Lower lobe of right lung (tissue), 2 donors: ENCODE measurements at regions not wholly inside any gene's neighbourhood (a gene's known extent, or its start where the extent isn't known, plus 50 kb on each side); places are given as distances from the start of the nearest gene placed in this dataset.

Experiments used
- ATAC-seq, 2 donors: fragments of 200-7000 bp; cut with Tn5 transposase; one replicate each; pipeline ENCODE4 v1.9.1; 2020 to 2022; ENCODE audit warnings: mild to moderate bottlenecking in 2 of 2, moderate library complexity in 2 of 2
- DNase-seq: peaks from one replicate; pipeline ENCODE4 v3.0.0-alpha.2; 2020
- H3K27ac ChIP-seq: fragments of 200-600 bp; one replicate; pipeline ENCODE4 v1.8.0; 2022
- H3K27me3 ChIP-seq: fragments of 200-600 bp; one replicate; pipeline ENCODE4 v1.8.0; 2022; ENCODE audit warnings: low read depth
- H3K36me3 ChIP-seq: fragments of 200-600 bp; one replicate; pipeline ENCODE4 v1.8.0; 2022; ENCODE audit warnings: mild to moderate bottlenecking
- H3K4me1 ChIP-seq: fragments of 200-600 bp; one replicate; pipeline ENCODE4 v1.8.0; 2022
- H3K4me3 ChIP-seq: fragments of 200-600 bp; one replicate; pipeline ENCODE4 v1.8.0; 2022; ENCODE audit warnings: mild to moderate bottlenecking
- H3K9me3 ChIP-seq: fragments of 200-600 bp; one replicate; pipeline ENCODE4 v1.8.0; 2022
- intact Hi-C: fragments of 100-400 bp; cut with DNase I; formaldehyde crosslinking; loops from one replicate; pipeline ENCODE4 v1.11.0; 2022
- TF ChIP-seq, protein P1 (sequence below): fragments of 200-600 bp; IDR thresholded peaks from one replicate; pipeline ENCODE4 v1.8.0; 2022; ENCODE audit warnings: antibody characterized with exemption, mild to moderate bottlenecking
- donor health status: DM: no; HTN: yes; CAD: no; lungs with severe emphysema.

DNA sequence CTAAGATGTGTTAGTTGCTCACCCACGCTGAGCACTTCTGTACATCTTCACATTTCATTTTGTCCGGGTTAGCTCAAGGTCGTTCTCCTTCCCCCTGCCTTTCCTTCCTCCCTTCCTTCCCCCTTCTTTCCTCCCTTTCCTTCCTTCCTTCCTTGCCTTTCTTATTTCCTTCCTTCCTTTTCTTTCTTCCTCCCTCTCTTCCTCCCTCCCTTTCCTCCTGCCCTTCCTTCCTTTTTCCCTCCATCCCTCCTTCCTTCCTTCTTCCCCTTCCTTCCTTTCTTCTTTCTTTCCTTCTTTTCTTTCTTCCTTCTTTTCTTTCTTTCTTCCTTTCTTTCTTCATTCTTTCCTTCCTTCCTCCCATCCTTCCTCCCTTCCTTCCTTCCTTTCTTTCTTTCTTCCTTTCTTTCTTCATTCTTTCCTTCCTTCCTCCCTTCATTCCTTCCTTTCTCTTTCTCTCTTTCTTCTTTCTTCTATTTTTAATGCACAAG is 129.8 kb downstream of the FAM174B start:
- DNase-seq (no peak), ATAC-seq (no peak)
- no peaks in the 10 kb centered on the region for H3K4me1 ChIP-seq
- no peak overlapping the region for H3K4me3 ChIP-seq
- intact Hi-C loops, result loop anchor here (10.0 kb wide), 1 partner anchor 189 kb away; no protein-coding TSS in a partner anchor
- H3K27me3 ChIP-seq, result no peaks in the 10 kb centered on the region
- H3K27ac ChIP-seq, result no peak overlapping the region
- H3K36me3 ChIP-seq, result no peaks in the 10 kb centered on the region
- TF ChIP-seq, protein P1, sequence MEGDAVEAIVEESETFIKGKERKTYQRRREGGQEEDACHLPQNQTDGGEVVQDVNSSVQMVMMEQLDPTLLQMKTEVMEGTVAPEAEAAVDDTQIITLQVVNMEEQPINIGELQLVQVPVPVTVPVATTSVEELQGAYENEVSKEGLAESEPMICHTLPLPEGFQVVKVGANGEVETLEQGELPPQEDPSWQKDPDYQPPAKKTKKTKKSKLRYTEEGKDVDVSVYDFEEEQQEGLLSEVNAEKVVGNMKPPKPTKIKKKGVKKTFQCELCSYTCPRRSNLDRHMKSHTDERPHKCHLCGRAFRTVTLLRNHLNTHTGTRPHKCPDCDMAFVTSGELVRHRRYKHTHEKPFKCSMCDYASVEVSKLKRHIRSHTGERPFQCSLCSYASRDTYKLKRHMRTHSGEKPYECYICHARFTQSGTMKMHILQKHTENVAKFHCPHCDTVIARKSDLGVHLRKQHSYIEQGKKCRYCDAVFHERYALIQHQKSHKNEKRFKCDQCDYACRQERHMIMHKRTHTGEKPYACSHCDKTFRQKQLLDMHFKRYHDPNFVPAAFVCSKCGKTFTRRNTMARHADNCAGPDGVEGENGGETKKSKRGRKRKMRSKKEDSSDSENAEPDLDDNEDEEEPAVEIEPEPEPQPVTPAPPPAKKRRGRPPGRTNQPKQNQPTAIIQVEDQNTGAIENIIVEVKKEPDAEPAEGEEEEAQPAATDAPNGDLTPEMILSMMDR, result no peak
- H3K9me3 ChIP-seq, result no peaks in the 10 kb centered on the region

DNA sequence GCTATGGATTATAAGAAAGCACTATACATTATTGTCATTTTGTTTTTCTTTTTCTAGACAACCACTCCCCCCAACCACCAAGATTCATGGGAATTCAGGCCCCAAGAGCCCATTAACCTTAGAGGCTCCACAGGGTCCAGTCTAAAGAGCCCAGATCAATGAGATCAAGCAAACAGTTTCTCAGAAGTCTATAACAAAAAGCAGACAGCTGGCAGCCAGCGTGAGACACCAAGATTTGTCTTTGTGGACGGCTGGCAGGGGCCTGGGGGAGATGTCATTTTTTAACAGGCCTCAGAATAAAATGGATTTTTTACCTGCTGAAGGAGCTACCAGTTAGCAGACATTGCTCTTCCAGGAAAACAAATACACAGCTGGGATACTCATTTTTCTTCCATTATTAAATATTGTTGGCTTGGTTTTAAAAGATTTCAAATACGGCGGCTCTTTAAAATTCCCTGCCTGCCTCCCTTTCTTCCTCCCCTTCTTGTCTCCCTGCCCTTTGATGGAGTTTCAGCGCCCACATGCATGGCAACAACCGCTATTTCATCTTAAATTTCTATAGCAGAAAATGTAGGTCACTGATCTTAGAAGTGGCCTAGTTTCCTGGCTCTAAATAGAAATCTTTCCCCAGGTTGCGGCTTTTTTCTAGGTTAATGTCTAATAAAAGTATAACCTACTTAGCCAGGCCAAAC is 130.6 kb downstream of the FAM174B start:
- Histone ChIP-seq H3K27ac (no peak overlapping the region), H3K4me1 (no peaks in the 10 kb centered on the region), H3K36me3 (no peaks in the 10 kb centered on the region), H3K27me3 (no peaks in the 10 kb centered on the region), H3K9me3 (no peaks in the 10 kb centered on the region), H3K4me3 (no peak overlapping the region)
- ATAC-seq, result no peak
- intact Hi-C loops, result loop anchor here (10.0 kb wide), 1 partner anchor 190 kb away; no protein-coding TSS in a partner anchor
- no peak for DNase-seq
- TF ChIP-seq, protein P1, result no peak

DNA sequence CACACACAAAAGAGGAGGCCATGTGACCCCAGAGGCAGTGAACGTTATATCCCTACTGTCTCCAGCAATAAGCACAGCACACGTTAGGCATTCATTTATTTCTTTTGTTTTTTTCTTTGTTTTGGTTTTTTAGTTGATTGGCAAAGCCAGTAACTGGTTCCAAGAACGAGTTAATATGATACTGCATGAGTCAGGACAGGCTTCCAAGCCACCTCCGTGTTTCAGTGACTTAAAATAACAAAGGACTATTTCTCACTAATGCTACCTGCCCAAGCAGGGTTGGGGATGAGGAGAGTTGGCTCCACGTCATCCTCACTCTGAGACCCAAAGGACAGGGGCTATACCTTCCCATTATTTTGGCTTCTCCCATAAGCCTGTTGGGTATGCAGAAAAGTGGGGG is 130.5 kb downstream of the ST8SIA2 start:
- Histone ChIP-seq H3K9me3 (no peaks in the 10 kb centered on the region), H3K4me1 (no peaks in the 10 kb centered on the region), H3K27me3 (no peaks in the 10 kb centered on the region), H3K4me3 (no peak overlapping the region), H3K36me3 (no peaks in the 10 kb centered on the region), H3K27ac (no peak overlapping the region)
- ATAC-seq, result no peak
- intact Hi-C loops, result loop anchor here (10.0 kb wide), 1 partner anchor 191 kb away; no protein-coding TSS in a partner anchor
- TF ChIP-seq, protein P1, result no peak
- no peak for DNase-seq

DNA sequence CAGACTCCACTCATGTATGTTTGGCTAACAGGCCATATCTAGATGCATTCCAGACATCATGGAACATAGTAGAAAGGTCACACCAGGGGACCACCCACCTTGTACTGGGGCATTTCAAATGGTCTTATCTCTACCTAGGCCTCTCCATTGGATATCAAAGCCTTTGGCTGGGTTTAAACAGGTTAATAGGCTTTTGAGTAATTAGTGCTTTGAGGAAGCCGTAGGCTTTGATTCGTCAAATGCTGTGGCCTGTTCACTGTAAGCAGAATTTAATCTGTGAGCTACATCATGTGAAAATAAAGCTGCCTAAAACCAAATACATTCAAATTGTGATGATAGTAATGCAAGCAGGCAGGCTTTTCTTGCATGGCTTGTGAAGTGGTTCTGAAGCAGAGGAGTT is 129.5 kb downstream of the ST8SIA2 start:
- Histone ChIP-seq H3K27me3 (no peaks in the 10 kb centered on the region), H3K36me3 (no peaks in the 10 kb centered on the region), H3K4me3 (no peak overlapping the region), H3K27ac (no peak overlapping the region), H3K9me3 (no peaks in the 10 kb centered on the region), H3K4me1 (no peaks in the 10 kb centered on the region)
- intact Hi-C loops, result loop anchor here (10.0 kb wide), 1 partner anchor 192 kb away; no protein-coding TSS in a partner anchor
- TF ChIP-seq, protein P1, result no peak
- ATAC-seq, result no peak
- no peak for DNase-seq

DNA sequence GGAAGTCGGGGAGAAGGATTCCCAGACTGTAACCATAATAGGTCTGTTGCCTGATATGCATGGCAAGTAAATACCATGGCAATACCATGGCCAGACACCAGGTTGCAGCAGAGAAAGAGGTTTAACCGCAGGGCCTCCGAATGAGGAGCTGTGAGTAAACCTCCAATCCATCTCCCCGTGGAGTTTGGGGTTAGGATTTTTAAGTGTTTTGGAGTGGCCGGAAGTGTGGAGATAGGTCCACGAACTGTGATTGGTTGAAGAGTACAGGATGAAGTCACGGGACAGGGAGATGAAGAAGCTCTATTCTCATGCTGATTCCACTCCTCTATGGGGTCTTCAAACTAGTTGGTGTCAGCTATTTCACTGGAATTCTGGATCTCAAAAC is 127.9 kb downstream of the ST8SIA2 start:
- TF ChIP-seq, protein P1, result peak; percentile 67
- ATAC-seq, result peak; percentile 95 to 97
- Histone ChIP-seq H3K36me3 (no peaks in the 10 kb centered on the region), H3K27ac (no peak overlapping the region), H3K9me3 (no peaks in the 10 kb centered on the region), H3K4me1 (no peaks in the 10 kb centered on the region), H3K4me3 (no peak overlapping the region), H3K27me3 (no peaks in the 10 kb centered on the region)
- DNase-seq, result peak; percentile 52
- intact Hi-C loops, result loop anchor here (10.0 kb wide), 1 partner anchor 193 kb away; no protein-coding TSS in a partner anchor
